ENCODE measurements at regions not wholly inside any gene's neighbourhood (a gene's known extent, or its start where the extent isn't known, plus 50 kb on each side); places are given as distances from the start of the nearest gene placed in this dataset.

- Histone ChIP-seq H2AFZ (replicated peaks; ENCODE audit: low read length, poor library complexity) (no peak overlapping the region), H3K56ac (ENCODE audit: extremely low read depth, insufficient read depth, low read length) (no peak overlapping the region), H3K4ac (ENCODE audit: low read depth, low read length) (no peak overlapping the region), H3K23ac (ENCODE audit: low read depth, low read length) (no peak overlapping the region), H3K18ac (ENCODE audit: low read depth, low read length) (no peak overlapping the region), H3K9me1 (ENCODE audit: insufficient read depth, low read length) (no peaks in the 10 kb centered on the region), H3K4me1 (ENCODE audit: control insufficient read depth, insufficient read depth, low read length) (no peaks in the 10 kb centered on the region), H4K8ac (ENCODE audit: low read depth in 2 of 2, low read length in 2 of 2) (no peak overlapping the region), H3K4me3 (ENCODE audit: insufficient read depth, low read depth, low read length) (no peak overlapping the region), H3K36me3 (ENCODE audit: control insufficient read depth, insufficient read depth, low read length) (no peaks in the 10 kb centered on the region), H2BK5ac (ENCODE audit: low read depth, low read length, poor library complexity, severe bottlenecking) (no peak overlapping the region), H3K27me3 (ENCODE audit: control insufficient read depth, insufficient read depth, low read length) (no peaks in the 10 kb centered on the region), H2BK120ac (ENCODE audit: low read depth, low read length) (no peak overlapping the region), H4K5ac (ENCODE audit: low read depth, low read length) (no peak overlapping the region), H2BK20ac (ENCODE audit: low read depth, low read length) (no peak overlapping the region), H2AK5ac (ENCODE audit: low read depth, low read length) (no peak overlapping the region), H3K4me2 (ENCODE audit: low read depth, low read length) (no peak overlapping the region), H2AK9ac (replicated peaks; ENCODE audit: low read depth, low read length, poor library complexity) (no peak overlapping the region), H3K27ac (ENCODE audit: insufficient read depth, low read length) (no peak overlapping the region), H4K91ac (ENCODE audit: insufficient read depth, low read depth, low read length) (no peak overlapping the region), H4K20me1 (ENCODE audit: insufficient read depth, low read length) (no peaks in the 10 kb centered on the region), H3K9ac (ENCODE audit: low read depth, low read length) (no peak overlapping the region), H2BK15ac (ENCODE audit: low read depth, low read length) (no peak overlapping the region), H3K14ac (replicated peaks; ENCODE audit: low read depth, low read length) (no peak overlapping the region), H3K79me1 (ENCODE audit: low read depth in 1 of 2, low read length in 2 of 2) (no peaks in the 10 kb centered on the region), H3K9me3 (ENCODE audit: control insufficient read depth, insufficient read depth, low read length) (peaks cover 9% of the 10 kb centered on the region)
- BruUV-seq (replicated peaks): no TSS peak
- dilution Hi-C loops (cut with HindIII; ENCODE audit: low sequenced_read_pairs, unreplicated experiment) (no loop called here), in situ Hi-C loops (cut with MboI; ENCODE audit: low sequenced_read_pairs) (no loop called here), intact Hi-C loops (cut with micrococcal nuclease) (no loop called here)
- TF ChIP-seq RCOR1 (IDR thresholded peaks at IDR 0.05; ENCODE audit: insufficient replicate concordance, low read length) (no peak), CEBPB (IDR thresholded peaks at IDR 0.05; ENCODE audit: low read depth, low read length) (peak; percentile 86), MAFK (IDR thresholded peaks at IDR 0.05; ENCODE audit: low read depth, low read length) (no peak)
- CTCF ChIA-PET: no interaction called here
- no CpG with 5 or more reads among the region's 1 CpG for WGBS, 2 experiments (ENCODE audit: extremely low coverage in 2 of 2, insufficient read length in 1 of 2)
- ATAC-seq (ENCODE audit: low read depth) (no peak), DNase-seq (peak; percentile 54)
- POLR2A ChIA-PET (ENCODE audit: unreplicated experiment): no interaction called here
These were observed 290.9 kb downstream of the LRIG3 start for GRCh38 chr12:58629376-58629775.
